H1 (cell line): ENCODE measurements at regions not wholly inside any gene's neighbourhood (a gene's known extent, or its start where the extent isn't known, plus 50 kb on each side); places are given as distances from the start of the nearest gene placed in this dataset.

Source experiments
- CTCF ChIA-PET: fragments of 300-600 bp; sonication (Branson Sonifier 250); formaldehyde crosslinking; loops from one replicate; lab custom pipeline; 2021; ENCODE audit not compliant: partially characterized antibody; lab: Charles Lee
- POLR2A ChIA-PET: fragments of 300-600 bp; sonication (Branson Sonifier 250); formaldehyde crosslinking; loops from one replicate; lab custom pipeline; 2021; ENCODE audit warnings: inconsistent platforms; ENCODE audit not compliant: partially characterized antibody; lab: Charles Lee
- DNase-seq, 2 experiments: peaks; one replicate each; pipeline versions ENCODE4 v3.0.0 to v3.0.0-alpha.2; 2010 to 2022; ENCODE audit warnings: low spot score in 2 of 2, low read depth in 1 of 2, mixed read lengths in 1 of 2
- FAIRE-seq: peaks from 2 replicates; lab custom pipeline; 2011; peaks lifted over from hg19 to GRCh38; lab: Jason Lieb, UNC
- H2AFZ ChIP-seq: 2 replicates; pipeline ENCODE4 v1.8.1; 2012; ENCODE audit warnings: low read length, inconsistent platforms
- H2AK5ac ChIP-seq: 2 replicates; pipeline ENCODE4 v1.6.1; 2013; ENCODE audit warnings: low read depth, low read length
- H2BK120ac ChIP-seq: replicated peaks from 2 replicates; pipeline ENCODE3; 2013; ENCODE audit warnings: low read depth, low read length, inconsistent platforms
- H2BK12ac ChIP-seq: 2 replicates; pipeline ENCODE4 v1.6.1; 2013; ENCODE audit warnings: low read depth, low read length
- H2BK15ac ChIP-seq: 2 replicates; pipeline ENCODE4 v1.6.1; 2013; ENCODE audit warnings: low read length
- H2BK20ac ChIP-seq: 2 replicates; pipeline ENCODE4 v1.6.1; 2013; ENCODE audit warnings: low read length
- H2BK5ac ChIP-seq: 2 replicates; pipeline ENCODE4 v1.6.1; 2013; ENCODE audit warnings: low read depth, low read length
- H3K14ac ChIP-seq: 2 replicates; pipeline ENCODE4 v1.6.1; 2013; ENCODE audit warnings: inconsistent platforms; ENCODE audit not compliant: insufficient read length
- H3K18ac ChIP-seq: 2 replicates; pipeline ENCODE4 v1.6.1; 2013; ENCODE audit warnings: low read length; ENCODE audit errors: extremely low read depth
- H3K23ac ChIP-seq: 2 replicates; pipeline ENCODE4 v1.6.1; 2013; ENCODE audit warnings: inconsistent platforms; ENCODE audit not compliant: insufficient read length
- H3K23me2 ChIP-seq: 2 replicates; pipeline ENCODE4 v1.6.1; 2013; ENCODE audit warnings: low read depth, low read length
- H3K27ac ChIP-seq: 2 replicates; pipeline ENCODE4 v1.6.1; 2011; ENCODE audit warnings: low read depth, low read length, inconsistent platforms
- H3K27me3 ChIP-seq, 4 experiments: replicated peaks in 1 of 4; 1 replicate in 1 of 4; 2 replicates in 3 of 4; pipeline versions ENCODE4 v1.6.1 to v1.8.1; 2011 to 2013; ENCODE audit warnings: low read length in 3 of 4, mild to moderate bottlenecking in 3 of 4, inconsistent platforms in 2 of 4, mixed read lengths in 2 of 4, moderate library complexity in 1 of 4; ENCODE audit not compliant: control insufficient read depth in 3 of 4, insufficient read depth in 3 of 4; ENCODE audit errors: extremely low read depth in 1 of 4
- H3K36me3 ChIP-seq, 4 experiments: 2 replicates each; pipeline versions ENCODE4 v1.6.1 to v1.8.1; 2011 to 2013; ENCODE audit warnings: mild to moderate bottlenecking in 4 of 4, low read length in 3 of 4, moderate library complexity in 2 of 4, control low read depth in 1 of 4, inconsistent platforms in 1 of 4; ENCODE audit not compliant: insufficient read depth in 4 of 4, control insufficient read depth in 2 of 4
- H3K4ac ChIP-seq: replicated peaks from 2 replicates; pipeline ENCODE3; 2013; ENCODE audit warnings: low read length, low read depth, mixed read lengths, inconsistent platforms; ENCODE audit not compliant: insufficient read length
- H3K4me1 ChIP-seq, 4 experiments: replicated peaks in 1 of 4; 1 replicate in 1 of 4; 2 replicates in 3 of 4; pipeline versions ENCODE4 v1.6.1 to v1.8.1; 2011 to 2013; ENCODE audit warnings: low read length in 3 of 4, inconsistent platforms in 2 of 4, mixed read lengths in 1 of 4; ENCODE audit not compliant: insufficient read depth in 4 of 4, control insufficient read depth in 3 of 4
- H3K4me2 ChIP-seq, 2 experiments: 2 replicates each; pipeline versions ENCODE4 v1.6.1 to v1.8.1; 2011 to 2013; ENCODE audit warnings: low read depth in 2 of 2, low read length in 2 of 2, control low read depth in 1 of 2, inconsistent platforms in 1 of 2, mild to moderate bottlenecking in 1 of 2; ENCODE audit not compliant: insufficient read depth in 1 of 2
- H3K4me3 ChIP-seq, 4 experiments: fragments of 200-600, 300-600 bp in 1 of 4; sonication (generic), shearing (Covaris generic), sonication (Bioruptor Twin) in 1 of 4; 2 replicates each; pipeline versions ENCODE4 v1.5.1 to v1.8.1; 2011 to 2016; ENCODE audit warnings: low read length in 4 of 4, low read depth in 3 of 4, control low read depth in 2 of 4, inconsistent platforms in 2 of 4, mild to moderate bottlenecking in 2 of 4, mixed read lengths in 1 of 4, moderate library complexity in 1 of 4; ENCODE audit not compliant: insufficient read depth in 2 of 4; ENCODE audit errors: extremely low read depth in 1 of 4
- H3K56ac ChIP-seq: replicated peaks from 2 replicates; pipeline ENCODE3; 2013; ENCODE audit warnings: low read depth, mild to moderate bottlenecking, mixed read lengths, low read length, inconsistent platforms; ENCODE audit not compliant: insufficient read length
- H3K79me1 ChIP-seq: 2 replicates; pipeline ENCODE4 v1.6.1; 2013; ENCODE audit warnings: low read depth, low read length, control low read depth
- H3K79me2 ChIP-seq, 2 experiments: 2 replicates each; pipeline versions ENCODE4 v1.6.1 to v1.8.1; 2012 to 2013; ENCODE audit warnings: low read length in 2 of 2, mild to moderate bottlenecking in 2 of 2, inconsistent platforms in 1 of 2; ENCODE audit not compliant: insufficient read depth in 2 of 2, control insufficient read depth in 1 of 2
- H3K9ac ChIP-seq, 4 experiments: replicated peaks in 1 of 4; 1 replicate in 1 of 4; 2 replicates in 3 of 4; pipeline versions ENCODE4 v1.6.1 to v1.8.1; 2011 to 2013; ENCODE audit warnings: low read depth in 3 of 4, low read length in 3 of 4, control low read depth in 2 of 4, mild to moderate bottlenecking in 2 of 4, moderate library complexity in 2 of 4, inconsistent platforms in 1 of 4; ENCODE audit errors: extremely low read depth in 1 of 4
- H3K9me3 ChIP-seq, 2 experiments: 2 replicates each; pipeline versions ENCODE4 v1.6.1 to v1.8.1; 2012 to 2013; ENCODE audit warnings: mild to moderate bottlenecking in 2 of 2, moderate library complexity in 2 of 2, control low read depth in 1 of 2, inconsistent platforms in 1 of 2, low read depth in 1 of 2, low read length in 1 of 2, mixed read lengths in 1 of 2; ENCODE audit not compliant: insufficient read depth in 2 of 2
- H4K20me1 ChIP-seq, 2 experiments: replicated peaks in 1 of 2; 2 replicates each; pipeline versions ENCODE3 to v1.8.1; 2011 to 2013; ENCODE audit warnings: inconsistent platforms in 2 of 2, low read length in 2 of 2, mild to moderate bottlenecking in 1 of 2; ENCODE audit not compliant: insufficient read depth in 2 of 2, control insufficient read depth in 1 of 2
- H4K5ac ChIP-seq: 2 replicates; pipeline ENCODE4 v1.6.1; 2013; ENCODE audit warnings: low read length, low read depth, mixed read lengths, inconsistent platforms; ENCODE audit not compliant: insufficient read length
- H4K8ac ChIP-seq: 2 replicates; pipeline ENCODE4 v1.8.0; 2013; ENCODE audit warnings: mild to moderate bottlenecking, moderate library complexity, low read length, inconsistent platforms; ENCODE audit not compliant: insufficient read depth; ENCODE audit errors: extremely low read depth
- H4K91ac ChIP-seq: replicated peaks from 2 replicates; pipeline ENCODE3; 2013; ENCODE audit warnings: low read length, mixed read lengths, inconsistent platforms; ENCODE audit not compliant: insufficient read length
- ASH2L ChIP-seq: fragments of 200-600, 300-600 bp; sonication (generic); IDR thresholded peaks from one replicate; pipeline ENCODE4 v1.7.1; 2017; ENCODE audit warnings: low read length
- BACH1 ChIP-seq: IDR thresholded peaks from 2 replicates; pipeline ENCODE4 v1.6.1; 2012; ENCODE audit warnings: low read length, improper control_type of control experiment
- CBX8 ChIP-seq: fragments of 300-800, 300-1000 bp; sonication (generic); IDR thresholded peaks from 2 replicates; pipeline ENCODE4 v1.7.1; 2016; ENCODE audit warnings: low read depth, low read length, borderline replicate concordance
- EP300 ChIP-seq, 2 experiments: IDR thresholded peaks; 1 replicate in 1 of 2; 2 replicates in 1 of 2; pipeline ENCODE4 v1.6.1; 2011 to 2012; ENCODE audit warnings: low read depth in 2 of 2, low read length in 2 of 2, mild to moderate bottlenecking in 2 of 2, borderline replicate concordance in 1 of 2, inconsistent platforms in 1 of 2, moderate library complexity in 1 of 2
- GTF2F1 ChIP-seq: IDR thresholded peaks from 2 replicates; pipeline ENCODE4 v1.6.1; 2012; ENCODE audit warnings: low read depth, low read length, improper control_type of control experiment, borderline replicate concordance
- MAFK ChIP-seq: IDR thresholded peaks from 2 replicates; pipeline ENCODE4 v1.6.1; 2012; ENCODE audit warnings: low read depth, mild to moderate bottlenecking, improper control_type of control experiment, low read length
- NANOG ChIP-seq: IDR thresholded peaks from 2 replicates; pipeline ENCODE4 v1.6.1; 2011; ENCODE audit warnings: low read length, low read depth, mild to moderate bottlenecking, inconsistent platforms; ENCODE audit not compliant: insufficient read depth, poor library complexity, severe bottlenecking
- NRF1 ChIP-seq: IDR thresholded peaks from 2 replicates; pipeline ENCODE4 v1.6.1; 2011; ENCODE audit warnings: mild to moderate bottlenecking, low read depth, low read length, improper control_type of control experiment
- POLR2AphosphoS5 ChIP-seq: IDR thresholded peaks from 2 replicates; pipeline ENCODE4 v1.6.1; 2011; ENCODE audit warnings: low read depth, low read length
- RXRA ChIP-seq: IDR thresholded peaks from 2 replicates; pipeline ENCODE4 v1.6.1; 2011; ENCODE audit warnings: low read depth, mild to moderate bottlenecking, low read length, moderate library complexity; ENCODE audit not compliant: insufficient read depth
- SAP30 ChIP-seq: fragments of 300-600 bp; sonication (generic); IDR thresholded peaks from 2 replicates; pipeline ENCODE4 v1.7.1; 2012; ENCODE audit warnings: low read length, moderate library complexity, mild to moderate bottlenecking, inconsistent platforms; ENCODE audit not compliant: insufficient read depth, insufficient replicate concordance
- SP2 ChIP-seq: IDR thresholded peaks from 2 replicates; pipeline ENCODE4 v1.6.1; 2012; ENCODE audit warnings: mild to moderate bottlenecking, low read length, inconsistent platforms
- TAF7 ChIP-seq: optimal IDR thresholded peaks from 2 replicates; pipeline ENCODE3; 2011; ENCODE audit warnings: low read depth, mild to moderate bottlenecking, inconsistent platforms, low read length, moderate library complexity, borderline replicate concordance
- WGBS, 2 experiments: shearing (Covaris generic) in 1 of 2; methylation state at CpG; one replicate each; pipeline versions ENCODE4 v1.1.6 to v1.1.7; 2013 to 2015; ENCODE audit warnings: low lambda C conversion rate in 2 of 2, mixed read lengths in 2 of 2, inconsistent platforms in 1 of 2, low coverage in 1 of 2, missing lambda C conversion rate in 1 of 2; ENCODE audit not compliant: insufficient replicate concordance in 2 of 2, insufficient coverage in 1 of 2, insufficient read length in 1 of 2; ENCODE audit errors: extremely low coverage in 1 of 2, missing lambda C conversion rate in 1 of 2; 5-methylcytosine and 5-hydroxymethylcytosine counted together
- TF ChIP-seq, protein P1 (sequence below): IDR thresholded peaks from 2 replicates; pipeline ENCODE4 v1.6.1; 2012; ENCODE audit warnings: inconsistent platforms
- TF ChIP-seq, protein P2 (sequence below): IDR thresholded peaks from 2 replicates; pipeline ENCODE4 v1.6.1; 2011; ENCODE audit warnings: low read depth, mild to moderate bottlenecking, low read length; ENCODE audit not compliant: insufficient read depth

DNA sequence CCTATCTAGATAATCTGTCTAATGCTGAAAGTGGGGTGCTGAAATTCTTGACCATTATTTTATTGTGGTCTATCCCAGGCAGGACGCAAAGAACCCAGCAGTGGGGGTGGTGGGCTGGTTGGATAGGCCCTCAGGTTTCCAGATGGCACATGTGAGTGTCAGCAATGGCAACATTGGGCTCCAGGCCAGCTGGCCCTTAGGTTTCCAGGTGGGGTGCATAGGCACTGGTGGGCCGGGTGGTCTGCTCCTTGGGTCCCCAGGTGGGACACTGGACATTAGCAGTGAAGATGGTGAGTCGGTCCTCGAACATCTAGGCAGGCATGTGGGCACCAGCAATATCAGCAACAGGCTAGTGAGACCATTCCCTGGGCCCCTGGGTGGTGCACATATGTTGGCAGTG, 680.3 kb upstream of the ACVR2A start:
- Histone ChIP-seq H4K91ac (no peak overlapping the region), H3K14ac (no peak overlapping the region), H2BK15ac (no peak overlapping the region), H2BK12ac (no peak overlapping the region), H3K9me3 (no peaks in the 10 kb centered on the region), H4K5ac (no peak overlapping the region), H3K27ac (no peak overlapping the region), H3K18ac (no peak overlapping the region), H2BK20ac (no peak overlapping the region), H2AFZ (no peak overlapping the region), H3K4me1 (no peaks in the 10 kb centered on the region), H3K23me2 (no peaks in the 10 kb centered on the region), H2AK5ac (no peak overlapping the region), H3K56ac (no peak overlapping the region), H2BK5ac (no peak overlapping the region), H3K79me2 (no peaks in the 10 kb centered on the region), H3K9ac (no peak overlapping the region), H3K4me3 (no peak overlapping the region), H3K4ac (no peak overlapping the region), H3K79me1 (no peaks in the 10 kb centered on the region), H3K23ac (no peak overlapping the region), H3K4me2 (no peak overlapping the region), H4K8ac (no peak overlapping the region), H4K20me1 (no peaks in the 10 kb centered on the region), H3K36me3 (no peaks in the 10 kb centered on the region), H3K27me3 (no peaks in the 10 kb centered on the region), H2BK120ac (no peak overlapping the region)
- no peak for DNase-seq
- ChIA-PET CTCF (no interaction called here), POLR2A (no interaction called here)
- FAIRE-seq, result no peak
- WGBS, 2 experiments, result 95% methylated on average over 4 of the region's 4 CpGs; no CpG with 5 or more reads in 1 of the 2 experiments
- TF ChIP-seq, protein P1, sequence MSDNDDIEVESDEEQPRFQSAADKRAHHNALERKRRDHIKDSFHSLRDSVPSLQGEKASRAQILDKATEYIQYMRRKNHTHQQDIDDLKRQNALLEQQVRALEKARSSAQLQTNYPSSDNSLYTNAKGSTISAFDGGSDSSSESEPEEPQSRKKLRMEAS, result no peak
- TF ChIP-seq SAP30 (no peak), GTF2F1 (no peak), EP300 (IDR thresholded peaks at IDR 0.05; ENCODE audit: borderline replicate concordance in 1 of 2, low read depth in 2 of 2, low read length in 2 of 2) (no peak), BACH1 (no peak), MAFK (no peak), SP2 (no peak), NRF1 (no peak), POLR2AphosphoS5 (no peak), TAF7 (no peak), NANOG (no peak), RXRA (no peak), CBX8 (no peak), ASH2L (no peak)
- TF ChIP-seq, protein P2, sequence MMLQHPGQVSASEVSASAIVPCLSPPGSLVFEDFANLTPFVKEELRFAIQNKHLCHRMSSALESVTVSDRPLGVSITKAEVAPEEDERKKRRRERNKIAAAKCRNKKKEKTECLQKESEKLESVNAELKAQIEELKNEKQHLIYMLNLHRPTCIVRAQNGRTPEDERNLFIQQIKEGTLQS, result no peak
